DND-41 (cell line): ENCODE measurements at regions not wholly inside any gene's neighbourhood (a gene's known extent, or its start where the extent isn't known, plus 50 kb on each side); places are given as distances from the start of the nearest gene placed in this dataset.

ENCODE experiments used
- EZH2 ChIP-seq: IDR thresholded peaks from 3 replicates; pipeline ENCODE4 v1.6.1; 2012; ENCODE audit warnings: borderline replicate concordance, low read depth, mild to moderate bottlenecking, moderate library complexity, low read length, inconsistent platforms; ENCODE audit not compliant: severe bottlenecking
- TF ChIP-seq, protein P1 (sequence below): IDR thresholded peaks from 2 replicates; pipeline ENCODE4 v1.5.1; 2012; ENCODE audit warnings: borderline replicate concordance, low read length, moderate library complexity, mild to moderate bottlenecking; ENCODE audit not compliant: poor library complexity, severe bottlenecking; ENCODE audit errors: extremely low read depth

- TF ChIP-seq, protein P1, sequence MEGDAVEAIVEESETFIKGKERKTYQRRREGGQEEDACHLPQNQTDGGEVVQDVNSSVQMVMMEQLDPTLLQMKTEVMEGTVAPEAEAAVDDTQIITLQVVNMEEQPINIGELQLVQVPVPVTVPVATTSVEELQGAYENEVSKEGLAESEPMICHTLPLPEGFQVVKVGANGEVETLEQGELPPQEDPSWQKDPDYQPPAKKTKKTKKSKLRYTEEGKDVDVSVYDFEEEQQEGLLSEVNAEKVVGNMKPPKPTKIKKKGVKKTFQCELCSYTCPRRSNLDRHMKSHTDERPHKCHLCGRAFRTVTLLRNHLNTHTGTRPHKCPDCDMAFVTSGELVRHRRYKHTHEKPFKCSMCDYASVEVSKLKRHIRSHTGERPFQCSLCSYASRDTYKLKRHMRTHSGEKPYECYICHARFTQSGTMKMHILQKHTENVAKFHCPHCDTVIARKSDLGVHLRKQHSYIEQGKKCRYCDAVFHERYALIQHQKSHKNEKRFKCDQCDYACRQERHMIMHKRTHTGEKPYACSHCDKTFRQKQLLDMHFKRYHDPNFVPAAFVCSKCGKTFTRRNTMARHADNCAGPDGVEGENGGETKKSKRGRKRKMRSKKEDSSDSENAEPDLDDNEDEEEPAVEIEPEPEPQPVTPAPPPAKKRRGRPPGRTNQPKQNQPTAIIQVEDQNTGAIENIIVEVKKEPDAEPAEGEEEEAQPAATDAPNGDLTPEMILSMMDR = no peak
- no peak for TF ChIP-seq EZH2
These were observed 1203.2 kb downstream of the SORCS3 start for GRCh38 chr10:105844241-105844640.
